ENCODE measurements at regions not wholly inside any gene's neighbourhood (a gene's known extent, or its start where the extent isn't known, plus 50 kb on each side); places are given as distances from the start of the nearest gene placed in this dataset.
"Not testable (repeated sequence)": the region's sequence is repeated elsewhere in the genome, so short reads cannot be mapped to it uniquely, and the experiment has no call there.

- DNase-seq, result no peak
Measured at GRCh38 chr3:82595530-82595929, 834.1 kb upstream of the GBE1 start.

GRCh38 chr3:82587174-82587573, 825.7 kb upstream of the GBE1 start:
- no peak for DNase-seq

DNA sequence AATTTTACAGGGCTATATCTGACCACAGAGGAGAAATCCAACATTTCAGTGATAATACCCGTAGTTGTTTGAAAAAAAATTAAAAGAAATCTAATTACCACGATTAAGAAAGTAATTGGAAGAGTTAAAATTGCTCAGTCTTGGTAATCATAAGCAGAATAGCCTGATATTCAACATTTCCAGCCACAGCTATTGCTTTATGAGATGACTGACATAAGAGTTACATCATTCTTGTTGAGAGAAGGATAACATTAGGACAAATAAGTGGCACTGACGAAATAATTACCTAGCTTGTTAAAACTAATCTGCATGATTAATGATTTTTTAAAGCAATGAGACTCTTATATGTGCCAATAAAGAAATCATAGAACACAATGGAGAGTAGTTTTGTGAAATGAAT, 825.0 kb upstream of the GBE1 start:
- DNase-seq, result no peak

DNA sequence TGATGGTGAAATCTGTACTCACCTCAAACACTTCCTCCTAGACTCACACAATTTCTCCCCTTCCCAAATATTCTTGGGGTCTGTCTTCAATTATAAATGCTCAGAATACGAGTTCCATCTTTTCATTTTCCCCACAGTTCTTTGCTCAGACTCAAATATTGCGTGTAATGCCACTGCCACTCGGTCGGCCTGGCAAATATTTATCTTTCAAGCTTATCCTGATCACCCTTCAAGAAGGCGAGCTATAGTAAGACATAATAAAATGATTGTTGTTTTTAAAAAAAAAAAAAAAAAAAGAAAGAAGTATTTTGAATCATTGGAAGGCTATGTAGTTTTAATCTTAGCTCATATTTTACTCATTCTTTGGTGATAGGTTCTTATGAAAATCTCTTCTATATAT, 824.6 kb upstream of the GBE1 start:
- DNase-seq, result not testable (repeated sequence)

GRCh38 chr3:82585591-82585990, 824.1 kb upstream of the GBE1 start:
- not testable (repeated sequence) for DNase-seq

DNA sequence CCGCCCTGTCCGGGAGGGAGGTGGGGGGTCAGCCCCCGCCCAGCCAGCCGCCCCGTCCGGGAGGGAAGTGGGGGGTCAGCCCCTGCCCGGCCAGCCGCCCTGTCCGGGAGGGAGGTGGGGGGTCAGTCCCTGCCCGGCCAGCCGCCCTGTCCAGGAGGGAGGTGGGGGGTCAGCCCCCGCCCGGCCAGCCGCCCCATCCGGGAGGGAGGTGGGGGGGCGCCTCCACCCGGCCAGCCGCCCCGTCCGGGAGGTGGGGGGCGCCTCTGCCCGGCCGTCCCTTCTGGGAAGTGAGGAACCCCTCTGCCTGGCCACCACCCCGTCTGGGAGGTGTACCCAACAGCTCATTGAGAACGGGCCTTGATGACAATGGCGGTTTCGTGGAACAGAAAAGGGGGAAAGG, 823.4 kb upstream of the GBE1 start:
- not testable (repeated sequence) for DNase-seq

DNA sequence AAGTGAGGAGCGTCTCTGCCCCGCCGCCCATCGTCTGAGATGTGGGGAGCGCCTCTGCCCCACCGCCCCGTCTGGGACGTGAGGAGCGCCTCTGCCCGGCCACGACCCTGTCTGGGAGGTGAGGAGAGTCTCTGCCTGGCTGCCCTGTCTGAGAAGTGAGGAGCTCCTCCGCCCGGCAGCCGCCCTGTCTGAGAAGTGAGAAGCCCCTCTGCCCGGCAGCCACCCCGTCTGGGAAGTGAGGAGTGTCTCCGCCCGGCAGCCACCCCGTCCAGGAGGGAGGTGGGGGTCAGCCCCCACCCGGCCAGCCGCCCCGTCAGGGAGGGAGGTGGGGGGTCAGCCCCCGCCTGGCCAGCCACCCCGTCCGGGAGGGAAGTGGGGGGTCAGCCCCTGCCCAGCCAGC, 823.0 kb upstream of the GBE1 start:
- not testable (repeated sequence) for DNase-seq

DNA sequence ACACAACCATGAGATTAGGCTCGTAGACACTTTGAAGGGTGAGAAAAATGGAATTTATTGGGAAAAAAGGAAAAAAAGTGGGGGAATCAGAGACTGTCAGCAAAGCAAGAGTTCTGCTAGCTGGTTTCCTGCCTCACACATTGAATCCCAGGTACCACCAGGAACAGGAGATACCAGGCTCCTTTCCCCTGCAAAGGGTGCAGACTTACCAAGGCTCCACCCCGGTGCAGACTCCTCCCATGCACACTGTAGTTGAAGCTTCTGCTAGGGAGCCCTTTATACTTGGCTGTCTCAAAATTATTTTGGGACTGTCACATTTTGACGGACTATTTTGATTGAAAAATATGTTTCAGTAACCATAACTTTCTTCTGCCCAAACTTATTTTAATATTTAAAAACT, 819.9 kb upstream of the GBE1 start:
- no peak for DNase-seq

DNA sequence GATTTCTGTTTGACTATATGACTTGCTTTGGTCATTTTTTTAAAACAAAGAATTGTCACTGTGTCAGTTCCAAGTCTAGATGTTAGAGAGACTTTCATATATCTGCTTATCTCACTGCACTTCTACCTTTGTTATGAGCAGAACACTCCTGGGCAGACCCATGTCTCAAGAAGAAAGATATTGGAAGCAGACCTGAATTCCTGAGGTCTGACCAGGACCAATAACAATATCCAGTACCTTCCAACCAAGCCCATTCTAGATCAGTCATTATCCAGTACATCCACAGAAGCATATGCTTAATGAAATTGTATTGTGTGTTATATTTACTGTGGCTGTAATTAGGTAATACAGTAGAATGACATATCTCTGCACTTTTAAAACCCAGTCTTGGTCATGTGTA, 811.3 kb upstream of the GBE1 start:
- DNase-seq, result no peak

- DNase-seq, result no peak
Measured at GRCh38 chr3:82568776-82569338, 807.4 kb upstream of the GBE1 start.

DNA sequence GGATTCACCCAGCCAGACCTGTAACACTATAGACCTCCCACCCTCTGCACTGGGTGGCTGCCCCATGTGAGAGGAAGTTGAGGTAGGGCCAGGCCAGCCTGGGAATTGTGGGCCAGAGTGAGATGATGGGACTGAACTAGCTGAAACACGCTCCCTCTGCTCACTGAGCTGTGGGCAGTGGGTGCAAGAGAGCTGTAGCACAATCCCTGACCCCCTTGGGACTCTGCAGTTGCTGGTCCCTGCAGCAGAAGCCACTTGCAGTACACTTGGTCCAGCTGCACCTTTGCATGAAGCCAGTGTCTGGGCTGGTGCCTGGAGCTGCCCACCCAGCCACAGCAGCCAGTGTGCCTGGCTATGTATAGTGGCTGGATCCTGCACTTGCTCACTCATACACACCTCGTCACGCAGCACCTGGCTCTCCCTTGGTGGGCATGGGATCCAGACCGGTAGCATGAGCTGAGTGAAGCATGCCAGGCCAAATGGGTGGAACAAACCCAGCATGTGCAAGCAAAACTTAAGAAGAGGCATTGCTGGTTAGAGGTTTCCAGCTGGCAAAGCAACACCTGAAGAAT, 805.7 kb upstream of the GBE1 start:
- no peak for DNase-seq

DNA sequence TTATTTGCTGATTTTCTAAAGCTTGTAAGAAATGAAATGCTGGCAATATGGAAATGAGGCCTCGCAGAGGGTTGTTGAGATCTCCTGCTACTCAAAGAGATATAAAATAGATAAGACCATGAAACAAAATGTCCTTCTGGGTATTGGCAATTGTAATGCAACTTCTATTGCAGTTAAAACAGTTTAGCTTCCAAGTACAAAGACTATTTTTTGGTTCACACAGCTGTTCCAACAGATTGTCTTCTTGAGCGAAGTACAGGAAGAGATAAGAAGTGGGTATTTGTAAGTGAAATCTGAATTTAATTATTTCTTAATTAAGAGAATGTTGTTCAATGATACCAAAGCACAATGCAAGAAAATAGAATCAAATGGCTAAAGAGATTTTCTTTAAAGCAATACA, 801.5 kb upstream of the GBE1 start:
- no peak for DNase-seq

- no peak for DNase-seq
Measured at GRCh38 chr3:82561784-82562183, 800.3 kb upstream of the GBE1 start.

GRCh38 chr3:82558081-82558480, 796.6 kb upstream of the GBE1 start:
- no peak for DNase-seq

GRCh38 chr3:82556113-82556512, 794.7 kb upstream of the GBE1 start:
- DNase-seq, result no peak

DNA sequence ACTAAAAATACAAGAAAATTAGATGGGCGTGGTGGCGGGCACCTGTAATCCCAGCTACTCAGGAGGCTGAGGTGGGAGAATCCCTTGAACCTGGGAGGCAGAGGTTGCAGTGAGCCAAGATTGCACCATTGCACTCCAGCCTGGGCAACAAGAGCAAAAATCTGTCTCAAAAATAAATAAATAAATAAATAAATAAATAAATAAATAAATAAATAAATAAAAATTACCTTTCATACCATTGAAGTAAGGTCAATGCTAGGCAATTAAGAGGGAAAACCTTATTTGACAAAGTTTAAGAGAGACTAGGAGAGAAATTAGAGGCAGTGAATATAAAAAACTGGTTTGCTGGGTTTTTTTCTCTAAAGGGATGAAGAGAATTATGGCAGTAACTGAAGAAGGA, 781.1 kb upstream of the GBE1 start:
- DNase-seq, result not testable (repeated sequence)

DNA sequence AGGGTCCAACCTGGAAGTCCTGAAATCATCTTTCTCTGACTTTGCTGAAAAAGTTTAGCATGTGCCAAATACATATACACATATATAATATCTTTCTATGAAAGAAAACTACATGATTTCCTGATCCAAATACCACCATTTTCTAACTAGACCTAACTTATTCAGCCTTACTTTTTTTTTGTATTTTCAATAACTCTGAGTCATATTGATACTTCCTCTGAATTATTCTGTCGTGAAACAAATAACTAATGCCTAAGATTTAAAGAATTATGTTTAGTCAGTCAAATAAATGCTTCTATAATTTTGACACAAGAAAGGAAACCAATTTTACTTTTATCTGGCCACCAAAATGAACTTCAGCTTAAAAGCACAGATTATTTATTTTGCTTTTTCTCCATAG, 760.2 kb upstream of the GBE1 start:
- no peak for DNase-seq

DNA sequence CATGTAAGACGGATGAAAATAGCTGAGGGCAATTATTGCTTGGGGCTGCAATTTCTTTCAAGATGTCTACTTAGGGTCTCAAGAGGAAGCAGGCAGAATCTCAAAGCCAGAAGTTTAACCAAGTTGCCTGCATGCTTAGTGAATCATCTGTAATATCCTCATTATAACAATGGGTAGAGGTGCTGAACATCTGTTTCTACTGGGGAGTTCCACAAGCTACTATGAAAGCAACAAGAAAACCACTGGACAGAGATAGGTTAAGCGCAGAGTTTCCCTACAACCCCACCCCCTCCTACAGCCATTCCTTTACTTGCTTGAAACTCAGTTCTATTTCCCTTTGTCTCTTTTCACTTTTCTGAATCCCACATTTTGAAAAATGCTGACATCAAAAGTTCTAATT, 759.4 kb upstream of the GBE1 start:
- no peak for DNase-seq

DNA sequence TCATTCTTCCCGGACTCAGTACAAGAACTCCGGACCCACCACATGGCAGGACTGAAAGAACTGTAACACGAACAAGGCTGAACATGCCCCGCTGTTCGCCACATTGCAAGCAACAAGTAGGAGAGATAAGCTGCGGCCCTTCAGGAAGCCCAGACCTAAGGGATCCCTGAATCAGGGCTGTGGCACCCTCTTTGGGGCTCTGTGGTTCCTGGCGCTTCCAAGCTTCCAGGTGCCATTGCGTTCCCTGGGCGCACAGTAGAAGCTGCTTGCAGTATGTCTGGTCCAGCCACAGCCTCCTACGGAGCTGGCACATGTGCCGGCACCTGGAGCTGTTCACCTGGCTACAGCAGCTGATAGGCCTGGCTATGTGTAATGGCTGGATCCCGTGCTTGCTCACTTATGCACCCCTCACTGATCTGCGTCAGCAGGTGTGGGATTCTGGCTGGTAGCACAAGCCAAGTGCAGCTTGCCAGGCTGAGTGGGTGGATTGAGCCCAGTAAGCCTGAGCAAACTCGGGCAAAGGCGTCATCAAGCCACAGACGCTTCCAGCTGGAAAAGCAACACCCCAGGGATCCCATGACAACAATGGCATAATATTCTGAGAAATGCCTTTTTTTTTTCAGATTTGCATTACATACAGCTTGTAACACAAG, 748.6 kb upstream of the GBE1 start:
- no peak for DNase-seq

DNA sequence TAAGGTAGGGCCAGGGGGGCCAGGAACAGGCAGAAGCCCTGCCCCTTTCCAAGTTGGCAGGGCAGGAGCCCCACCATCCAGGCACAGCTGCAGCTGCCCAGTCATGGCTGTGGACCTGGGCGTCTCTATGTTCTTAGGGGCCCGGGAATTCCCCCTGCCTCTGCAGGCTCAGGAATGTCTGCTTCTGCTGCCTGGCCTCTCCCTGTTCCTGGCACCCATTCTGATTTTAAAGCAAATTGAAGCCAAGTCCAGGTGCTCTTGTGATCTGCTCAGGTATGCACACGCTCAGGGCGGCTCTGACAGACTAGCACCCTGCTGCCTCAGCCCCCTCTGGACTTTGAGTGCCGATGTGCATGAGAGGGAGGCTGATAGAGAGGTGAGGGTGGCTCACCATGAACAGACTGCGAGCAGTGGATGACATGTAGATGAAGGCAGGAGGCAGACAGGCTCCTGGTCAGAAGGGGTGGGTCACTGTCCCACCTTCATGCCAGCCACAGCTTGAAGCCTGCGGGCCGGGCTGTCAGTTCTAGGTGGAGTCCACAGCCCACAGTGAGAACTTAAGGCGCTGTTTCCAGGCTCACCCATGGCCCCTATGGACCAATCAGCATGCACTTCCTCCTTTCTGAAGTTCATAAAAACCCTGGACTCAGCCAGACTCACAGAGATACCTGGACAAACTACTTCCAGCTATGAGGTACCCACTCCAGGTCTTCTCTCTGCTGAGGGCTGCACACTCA, 747.8 kb upstream of the GBE1 start:
- DNase-seq, result no peak

GRCh38 chr3:82506204-82506603, 744.8 kb upstream of the GBE1 start:
- no peak for DNase-seq

GRCh38 chr3:82505079-82505756, 743.8 kb upstream of the GBE1 start:
- no peak for DNase-seq

GRCh38 chr3:82498186-82498585, 736.7 kb upstream of the GBE1 start:
- DNase-seq, result no peak

All from activated CD4-positive, alpha-beta T cell treated with anti-CD3 and anti-CD28 coated beads for 48 hours (primary cell).